Epithelial cell of proximal tubule (primary cell): ENCODE measurements at regions not wholly inside any gene's neighbourhood (a gene's known extent, or its start where the extent isn't known, plus 50 kb on each side); places are given as distances from the start of the nearest gene placed in this dataset.
"Not testable (repeated sequence)": the region's sequence is repeated elsewhere in the genome, so short reads cannot be mapped to it uniquely, and the experiment has no call there.

Source experiments
- DNase-seq: peaks from one replicate; pipeline ENCODE4 v3.0.0-alpha.2; 2011; ENCODE audit warnings: low read depth
- H3K4me3 ChIP-seq: 2 replicates; pipeline ENCODE4 v1.5.1; 2011; ENCODE audit warnings: low read depth, mild to moderate bottlenecking, low read length
- CTCF ChIP-seq: conservative IDR thresholded peaks from 2 replicates; pipeline ENCODE4 v1.5.1; 2012; ENCODE audit warnings: low read depth, mild to moderate bottlenecking, low read length

GRCh38 chr19:28546148-28546685 is 666.7 kb downstream of the UQCRFS1 start:
- no peak for TF ChIP-seq CTCF
- DNase-seq: no peak
- H3K4me3 ChIP-seq: no peak overlapping the region

GRCh38 chr19:28545397-28545796 is 667.6 kb downstream of the UQCRFS1 start:
- TF ChIP-seq CTCF: peak; percentile 18
- H3K4me3 ChIP-seq, DNase-seq: not testable (repeated sequence)

DNA sequence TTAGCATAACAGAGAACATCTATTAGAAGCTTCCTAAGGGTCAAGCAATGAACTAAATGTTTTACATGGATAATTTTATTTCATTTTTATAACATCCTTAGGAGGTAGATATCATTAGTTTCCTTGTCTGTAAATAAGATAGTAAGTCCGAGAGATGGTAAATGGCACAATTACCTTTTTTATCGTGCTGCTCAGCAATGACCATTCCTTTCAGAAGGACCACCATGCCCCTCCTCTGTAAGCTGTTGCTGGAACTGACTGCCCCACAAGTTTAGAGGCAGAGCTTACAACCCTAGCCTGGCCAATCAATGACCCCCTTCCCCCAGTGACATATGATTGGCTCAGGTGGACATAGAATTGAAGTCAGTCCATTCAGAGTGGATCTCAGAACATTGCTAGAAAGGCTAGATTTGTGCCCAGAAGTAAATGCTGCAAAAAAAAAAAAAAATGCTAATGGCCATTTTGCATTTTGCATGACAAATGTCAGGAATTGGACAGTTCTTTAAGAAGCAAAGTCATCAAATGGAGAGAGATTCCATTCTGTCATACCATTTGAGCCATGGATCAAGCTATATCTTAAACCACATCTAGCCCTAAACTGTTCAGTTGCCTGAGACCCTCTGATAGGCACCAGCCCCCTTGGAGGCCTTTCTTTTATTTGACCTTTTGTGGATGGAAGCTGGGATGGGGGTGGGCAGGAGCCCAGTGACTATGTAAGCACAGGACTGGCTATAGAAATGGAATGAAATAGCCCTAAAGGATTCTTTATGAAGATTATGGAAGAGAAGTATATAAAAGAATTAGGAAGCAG is 668.3 kb downstream of the UQCRFS1 start:
- no peak for TF ChIP-seq CTCF
- H3K4me3 ChIP-seq: no peak overlapping the region
- no peak for DNase-seq

DNA sequence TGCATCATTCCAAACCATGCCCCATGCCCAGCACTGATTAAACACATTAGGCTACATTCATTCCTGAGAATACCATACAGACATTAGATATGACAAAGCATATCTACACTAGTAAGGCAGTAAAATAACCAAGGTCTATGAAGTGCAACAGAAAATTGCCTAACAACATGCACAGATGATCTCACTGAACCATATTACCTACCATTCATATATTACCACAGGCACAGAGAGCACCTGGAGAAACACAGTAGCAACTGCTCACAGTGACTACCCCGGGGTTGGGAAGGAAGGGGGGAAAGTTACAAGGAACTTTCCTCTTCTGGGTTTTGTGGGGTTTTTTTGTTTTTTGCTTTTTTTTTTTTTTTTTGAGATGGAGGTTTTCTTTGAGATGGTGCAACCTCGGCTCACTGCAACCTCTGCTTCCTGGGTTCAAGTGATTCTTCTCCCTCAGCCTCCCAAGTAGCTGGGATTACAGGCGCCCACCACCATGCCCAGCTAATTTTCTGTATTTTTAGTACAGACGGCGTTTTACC is 669.6 kb downstream of the UQCRFS1 start:
- DNase-seq: no peak
- H3K4me3 ChIP-seq: no peak overlapping the region
- no peak for TF ChIP-seq CTCF

GRCh38 chr19:28542394-28543243 is 670.3 kb downstream of the UQCRFS1 start:
- TF ChIP-seq CTCF: no peak
- H3K4me3 ChIP-seq: no peak overlapping the region
- no peak for DNase-seq

DNA sequence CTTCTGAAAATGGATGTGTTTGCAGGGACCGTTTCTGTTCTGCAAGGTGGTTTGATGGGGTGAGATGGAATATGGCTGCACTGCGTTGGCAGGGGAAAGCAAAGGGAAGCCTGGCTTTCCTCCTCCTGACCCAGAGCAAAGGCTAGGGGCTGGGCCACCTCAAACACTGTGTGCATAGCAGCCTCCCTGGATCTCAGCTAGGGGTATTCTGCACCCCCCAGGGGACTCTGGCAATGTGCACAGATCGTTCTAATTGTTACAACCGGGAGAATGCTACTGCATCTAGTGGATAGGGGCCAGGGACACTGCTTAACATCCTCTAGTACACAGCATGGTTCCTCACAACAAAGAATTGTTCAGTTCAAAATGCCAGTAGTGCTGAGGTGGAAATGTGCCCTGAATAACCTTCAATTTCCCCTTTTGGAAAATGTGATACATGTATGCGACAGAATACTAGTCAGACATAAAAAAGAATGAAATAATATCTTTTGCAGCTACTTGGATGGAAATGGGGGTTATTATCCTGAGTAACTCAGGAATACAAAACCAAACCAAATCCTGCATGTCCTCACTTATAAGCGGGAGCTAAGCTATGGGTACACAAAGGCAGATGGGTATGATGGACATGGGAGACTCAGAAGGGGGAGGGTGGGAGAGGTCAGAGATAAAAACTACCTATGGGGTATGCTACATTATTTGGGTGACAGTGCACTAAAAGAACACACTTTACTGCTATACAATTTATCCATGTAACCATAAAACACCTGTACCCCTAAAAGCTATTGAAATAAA is 671.2 kb downstream of the UQCRFS1 start:
- DNase-seq: no peak
- no peak overlapping the region for H3K4me3 ChIP-seq
- no peak for TF ChIP-seq CTCF
